K562 (cell line): ENCODE measurements at regions not wholly inside any gene's neighbourhood (a gene's known extent, or its start where the extent isn't known, plus 50 kb on each side); places are given as distances from the start of the nearest gene placed in this dataset.

Experiments
- DPF2 ChIP-seq: fragments of 450-650 bp; IDR thresholded peaks from 2 replicates; pipeline ENCODE4 v1.6.1; 2016
- GATA2 ChIP-seq: sonication (generic); formaldehyde crosslinking; IDR thresholded peaks from 2 replicates; pipeline ENCODE4 v1.4.0; 2020; ENCODE audit warnings: mild to moderate bottlenecking, missing genetic modification reagents
- KAT7 ChIP-seq: sonication (generic); formaldehyde crosslinking; IDR thresholded peaks from 2 replicates; pipeline ENCODE4 v1.8.0; 2022; ENCODE audit warnings: missing genetic modification reagents, mild to moderate bottlenecking, borderline replicate concordance
- POLR2AphosphoS2 ChIP-seq: IDR thresholded peaks from 2 replicates; pipeline ENCODE4 v1.6.1; 2012; ENCODE audit warnings: low read length, improper control_type of control experiment
- SP1 ChIP-seq: sonication (generic); formaldehyde crosslinking; IDR thresholded peaks from 2 replicates; pipeline ENCODE4 v1.8.1; 2022; ENCODE audit warnings: mild to moderate bottlenecking, missing genetic modification reagents
- ZNF146 ChIP-seq: IDR thresholded peaks from one replicate; pipeline ENCODE4 v1.6.1; 2018; ENCODE audit warnings: missing compliant biosample characterization; ENCODE audit not compliant: unreplicated experiment

DNA sequence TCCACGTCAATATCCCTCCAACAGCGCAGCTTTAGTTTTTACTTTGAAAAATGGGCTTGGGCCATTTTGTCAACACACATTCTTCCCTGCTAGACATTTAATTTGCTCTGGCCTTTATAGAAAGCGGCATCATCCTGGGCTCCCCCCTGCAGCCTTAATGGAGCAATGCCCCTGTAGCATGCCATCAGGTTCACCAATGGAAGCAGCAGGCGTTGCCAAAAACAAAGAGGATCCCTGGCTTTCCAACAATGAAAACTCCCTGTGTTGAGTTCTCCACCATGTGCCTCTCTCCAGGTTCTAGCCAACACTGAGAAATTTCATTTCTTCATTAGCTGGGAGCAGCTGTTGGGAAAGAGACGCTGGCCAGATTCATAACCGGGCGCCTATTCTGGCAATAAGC is 139.5 kb downstream of the ZNF622 start:
- TF ChIP-seq ZNF146 (CRISPR knock-in tag) (no peak), POLR2AphosphoS2 (no peak), GATA2 (CRISPR knock-in tag) (no peak), KAT7 (CRISPR knock-in tag) (no peak), DPF2 (no peak), SP1 (CRISPR knock-in tag) (no peak)
